ENCODE measurements at regions not wholly inside any gene's neighbourhood (a gene's known extent, or its start where the extent isn't known, plus 50 kb on each side); places are given as distances from the start of the nearest gene placed in this dataset.

- TF ChIP-seq POLR2A (IDR thresholded peaks at IDR 0.05) (no peak), CTCF (IDR thresholded peaks at IDR 0.05) (no peak)
These were observed 202.2 kb downstream of the RNF152 start for GRCh38 chr18:61690418-61691138.
